ENCODE measurements at regions not wholly inside any gene's neighbourhood (a gene's known extent, or its start where the extent isn't known, plus 50 kb on each side); places are given as distances from the start of the nearest gene placed in this dataset.

GRCh38 chr12:73352826-73353225 is 1080.7 kb downstream of the TRHDE start:
- intact Hi-C loops (cut with DNase I): no loop called here
- no peak for FAIRE-seq

GRCh38 chr12:73361156-73361863 is 1089.1 kb downstream of the TRHDE start:
- H3K36me3 ChIP-seq (ENCODE audit: control insufficient read depth in 2 of 3, insufficient read depth in 3 of 3, low read length in 3 of 3): no peaks in the 10 kb centered on the region

More at GRCh38 chr12:73352826-73353225, 1080.7 kb downstream of the TRHDE start:
- Histone ChIP-seq H3K4me1 (ENCODE audit: control insufficient read depth in 2 of 3, insufficient read depth in 2 of 3, low read depth in 1 of 3, low read length in 3 of 3) (no peaks in the 10 kb centered on the region), H3K9me3 (ENCODE audit: control insufficient read depth in 2 of 3, insufficient read depth in 1 of 3, low read length in 3 of 3) (peaks cover 0 to 3% (median 0%) of the 10 kb centered on the region in 3 donors), H3K27me3 (ENCODE audit: control insufficient read depth, insufficient read depth, low read length) (no peaks in the 10 kb centered on the region), H3K36me3 (ENCODE audit: control insufficient read depth in 2 of 3, insufficient read depth in 3 of 3, low read length in 3 of 3) (no peaks in the 10 kb centered on the region), H3K9ac (ENCODE audit: low read length in 3 of 3) (no peak overlapping the region), H3K27ac (ENCODE audit: low read depth in 2 of 2, low read length in 2 of 2) (no peak overlapping the region), H3K4me3 (ENCODE audit: low read length in 3 of 3) (no peak overlapping the region)
- no peak for DNase-seq
- no peak for TF ChIP-seq CTCF (IDR thresholded peaks at IDR 0.05; ENCODE audit: borderline replicate concordance, extremely low read depth, insufficient read depth)

GRCh38 chr12:73361864-73362230 is 1089.7 kb downstream of the TRHDE start:
- no peak overlapping the region for H3K27ac ChIP-seq (ENCODE audit: low read depth in 2 of 2, low read length in 2 of 2)
- H3K9me3 ChIP-seq (ENCODE audit: control insufficient read depth in 2 of 3, insufficient read depth in 1 of 3, low read length in 3 of 3): no peaks in the 10 kb centered on the region
- intact Hi-C loops (cut with DNase I): no loop called here
- FAIRE-seq: no peak
- H3K4me1 ChIP-seq (ENCODE audit: control insufficient read depth in 2 of 3, insufficient read depth in 2 of 3, low read depth in 1 of 3, low read length in 3 of 3): no peaks in the 10 kb centered on the region
- DNase-seq: no peak
- H3K36me3 ChIP-seq (ENCODE audit: control insufficient read depth in 2 of 3, insufficient read depth in 3 of 3, low read length in 3 of 3): no peaks in the 10 kb centered on the region
- TF ChIP-seq CTCF (IDR thresholded peaks at IDR 0.05; ENCODE audit: borderline replicate concordance, extremely low read depth, insufficient read depth): no peak
- H3K27me3 ChIP-seq (ENCODE audit: control insufficient read depth, insufficient read depth, low read length): no peaks in the 10 kb centered on the region
- no peak overlapping the region for H3K9ac ChIP-seq (ENCODE audit: low read length in 3 of 3)
- H3K4me3 ChIP-seq (ENCODE audit: low read length in 3 of 3): no peak overlapping the region

More at GRCh38 chr12:73361156-73361863, 1089.1 kb downstream of the TRHDE start:
- Histone ChIP-seq H3K4me1 (ENCODE audit: control insufficient read depth in 2 of 3, insufficient read depth in 2 of 3, low read depth in 1 of 3, low read length in 3 of 3) (no peaks in the 10 kb centered on the region), H3K9ac (ENCODE audit: low read length in 3 of 3) (no peak overlapping the region), H3K4me3 (ENCODE audit: low read length in 3 of 3) (no peak overlapping the region), H3K27me3 (ENCODE audit: control insufficient read depth, insufficient read depth, low read length) (no peaks in the 10 kb centered on the region), H3K27ac (ENCODE audit: low read depth in 2 of 2, low read length in 2 of 2) (no peak overlapping the region), H3K9me3 (ENCODE audit: control insufficient read depth in 2 of 3, insufficient read depth in 1 of 3, low read length in 3 of 3) (peaks cover 0 to 2% (median 0%) of the 10 kb centered on the region in 3 donors)
- TF ChIP-seq CTCF (IDR thresholded peaks at IDR 0.05; ENCODE audit: borderline replicate concordance, extremely low read depth, insufficient read depth): no peak
- peak in 1 of 5 donors; percentile 29 for DNase-seq
- no peak for FAIRE-seq
- intact Hi-C loops (cut with DNase I): no loop called here

Measured in kidney (tissue), 13 donors.